ENCODE measurements at regions not wholly inside any gene's neighbourhood (a gene's known extent, or its start where the extent isn't known, plus 50 kb on each side); places are given as distances from the start of the nearest gene placed in this dataset.

DNA sequence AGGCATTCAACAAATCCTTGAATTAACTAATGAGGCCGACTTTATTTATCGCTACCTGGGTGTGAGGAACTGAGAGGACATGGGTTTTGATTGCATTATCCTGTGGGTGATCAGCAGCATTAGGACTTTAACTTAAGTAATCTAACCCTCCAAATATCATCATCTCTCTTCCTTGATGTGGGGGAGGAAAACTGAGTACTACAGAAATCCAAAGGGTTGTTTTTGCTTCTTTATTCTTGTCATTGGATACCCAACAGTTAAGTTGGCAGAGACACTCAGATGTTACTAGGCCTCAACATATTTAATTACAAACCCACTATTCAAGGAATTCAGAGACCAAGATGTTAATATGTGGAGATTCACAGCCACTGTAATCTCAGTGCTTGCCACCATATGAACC is 97.4 kb upstream of the ST6GALNAC5 start:
- H3K9me3 Mint-ChIP-seq (ENCODE audit: low read depth, unreplicated experiment), result peaks cover 2% of the 10 kb centered on the region
- no peaks in the 10 kb centered on the region for H3K36me3 Mint-ChIP-seq (ENCODE audit: insufficient read depth, unreplicated experiment)
- CTCF ChIA-PET, result no interaction called here
- H3K27ac Mint-ChIP-seq (ENCODE audit: unreplicated experiment), result no peak overlapping the region
- H3K27me3 Mint-ChIP-seq (ENCODE audit: unreplicated experiment), result peaks cover 57% of the 10 kb centered on the region
- DNase-seq, result no peak
- H3K4me1 Mint-ChIP-seq (ENCODE audit: low read depth, unreplicated experiment), result no peaks in the 10 kb centered on the region
- H3K4me3 Mint-ChIP-seq (ENCODE audit: low read depth, unreplicated experiment), result no peak overlapping the region
- intact Hi-C loops (cut with micrococcal nuclease; ENCODE audit: unreplicated experiment), result loop anchor here (10.0 kb wide), 1 partner anchor 615 kb away; no protein-coding TSS in a partner anchor
- TF ChIP-seq, protein P1, sequence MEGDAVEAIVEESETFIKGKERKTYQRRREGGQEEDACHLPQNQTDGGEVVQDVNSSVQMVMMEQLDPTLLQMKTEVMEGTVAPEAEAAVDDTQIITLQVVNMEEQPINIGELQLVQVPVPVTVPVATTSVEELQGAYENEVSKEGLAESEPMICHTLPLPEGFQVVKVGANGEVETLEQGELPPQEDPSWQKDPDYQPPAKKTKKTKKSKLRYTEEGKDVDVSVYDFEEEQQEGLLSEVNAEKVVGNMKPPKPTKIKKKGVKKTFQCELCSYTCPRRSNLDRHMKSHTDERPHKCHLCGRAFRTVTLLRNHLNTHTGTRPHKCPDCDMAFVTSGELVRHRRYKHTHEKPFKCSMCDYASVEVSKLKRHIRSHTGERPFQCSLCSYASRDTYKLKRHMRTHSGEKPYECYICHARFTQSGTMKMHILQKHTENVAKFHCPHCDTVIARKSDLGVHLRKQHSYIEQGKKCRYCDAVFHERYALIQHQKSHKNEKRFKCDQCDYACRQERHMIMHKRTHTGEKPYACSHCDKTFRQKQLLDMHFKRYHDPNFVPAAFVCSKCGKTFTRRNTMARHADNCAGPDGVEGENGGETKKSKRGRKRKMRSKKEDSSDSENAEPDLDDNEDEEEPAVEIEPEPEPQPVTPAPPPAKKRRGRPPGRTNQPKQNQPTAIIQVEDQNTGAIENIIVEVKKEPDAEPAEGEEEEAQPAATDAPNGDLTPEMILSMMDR (IDR thresholded peaks at IDR 0.05; ENCODE audit: unreplicated experiment), result no peak
- no TSS peak for BruUV-seq (replicated peaks)

DNA sequence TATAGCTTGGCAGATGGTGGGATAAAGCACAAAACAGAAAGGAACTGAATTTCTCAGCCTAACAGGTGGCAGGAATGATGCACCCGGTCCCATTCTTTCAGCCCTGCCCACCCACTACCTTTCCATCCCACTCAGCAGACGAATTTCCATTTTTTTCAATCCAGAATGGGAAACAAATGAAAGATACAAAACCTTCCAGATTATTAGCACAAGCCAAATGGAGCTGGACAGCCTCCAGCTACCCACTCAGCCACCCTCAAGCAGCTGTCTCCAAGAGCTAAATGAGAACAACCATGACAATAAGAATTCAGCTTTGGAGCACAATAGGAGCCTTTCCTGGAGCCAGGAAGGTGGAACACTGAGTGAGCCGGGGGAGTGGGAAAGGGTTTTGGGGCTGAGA is 96.3 kb upstream of the ST6GALNAC5 start:
- Mint-ChIP-seq H3K4me3 (ENCODE audit: low read depth, unreplicated experiment) (no peak overlapping the region), H3K9me3 (ENCODE audit: low read depth, unreplicated experiment) (peaks cover 2% of the 10 kb centered on the region), H3K4me1 (ENCODE audit: low read depth, unreplicated experiment) (no peaks in the 10 kb centered on the region), H3K27me3 (ENCODE audit: unreplicated experiment) (peaks cover 51% of the 10 kb centered on the region), H3K27ac (ENCODE audit: unreplicated experiment) (no peak overlapping the region), H3K36me3 (ENCODE audit: insufficient read depth, unreplicated experiment) (no peaks in the 10 kb centered on the region)
- DNase-seq, result no peak
- TF ChIP-seq, protein P1 (IDR thresholded peaks at IDR 0.05; ENCODE audit: unreplicated experiment), result no peak
- CTCF ChIA-PET, result no interaction called here
- intact Hi-C loops (cut with micrococcal nuclease; ENCODE audit: unreplicated experiment), result no loop called here
- no TSS peak for BruUV-seq (replicated peaks)

DNA sequence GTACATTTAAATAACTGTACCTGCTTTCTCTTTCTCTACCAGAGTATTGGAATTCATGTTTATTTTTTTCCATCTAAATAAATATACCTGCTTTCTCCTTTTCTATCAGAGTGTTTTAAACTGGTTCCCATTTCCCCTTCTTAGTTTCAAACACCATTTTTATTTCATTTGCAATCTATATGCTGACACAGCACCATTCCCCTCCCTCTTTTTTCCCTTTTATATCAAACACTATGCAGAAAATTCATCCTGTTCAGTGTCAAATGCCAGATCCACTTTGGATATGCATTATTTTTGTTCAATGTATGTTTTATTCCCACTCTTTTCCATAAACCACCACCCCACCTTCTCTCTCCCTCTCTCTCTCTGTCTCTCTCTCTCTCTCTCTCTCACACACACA is 85.8 kb upstream of the ST6GALNAC5 start:
- no TSS peak for BruUV-seq (replicated peaks)
- Mint-ChIP-seq H3K4me3 (ENCODE audit: low read depth, unreplicated experiment) (no peak overlapping the region), H3K27ac (ENCODE audit: unreplicated experiment) (no peak overlapping the region), H3K4me1 (ENCODE audit: low read depth, unreplicated experiment) (no peaks in the 10 kb centered on the region), H3K27me3 (ENCODE audit: unreplicated experiment) (no peaks in the 10 kb centered on the region), H3K9me3 (ENCODE audit: low read depth, unreplicated experiment) (peaks cover 3% of the 10 kb centered on the region), H3K36me3 (ENCODE audit: insufficient read depth, unreplicated experiment) (no peaks in the 10 kb centered on the region)
- DNase-seq, result no peak
- intact Hi-C loops (cut with micrococcal nuclease; ENCODE audit: unreplicated experiment), result no loop called here
- TF ChIP-seq, protein P1 (IDR thresholded peaks at IDR 0.05; ENCODE audit: unreplicated experiment), result no peak
- CTCF ChIA-PET, result no interaction called here

DNA sequence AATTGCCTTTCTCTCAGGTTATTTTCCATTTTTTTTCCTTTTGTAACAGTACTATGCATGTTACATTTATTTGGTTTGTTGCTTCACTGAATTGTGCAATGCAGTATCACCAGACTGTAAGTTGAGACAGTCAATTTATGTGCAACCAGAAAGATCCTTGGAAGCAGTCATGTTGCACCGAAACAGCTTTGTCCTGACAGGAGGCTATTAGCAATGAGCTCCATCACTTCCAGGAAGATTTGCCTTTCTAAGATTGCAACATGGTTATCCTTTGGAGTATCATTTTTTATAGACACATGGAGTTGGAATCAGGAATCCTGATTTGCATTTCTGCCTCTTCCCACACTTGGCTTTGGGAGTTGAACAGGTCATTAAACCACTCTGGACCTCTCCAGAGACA is 84.5 kb upstream of the ST6GALNAC5 start:
- H3K27me3 Mint-ChIP-seq (ENCODE audit: unreplicated experiment), result no peaks in the 10 kb centered on the region
- TF ChIP-seq, protein P1 (IDR thresholded peaks at IDR 0.05; ENCODE audit: unreplicated experiment), result no peak
- no peaks in the 10 kb centered on the region for H3K4me1 Mint-ChIP-seq (ENCODE audit: low read depth, unreplicated experiment)
- no peaks in the 10 kb centered on the region for H3K36me3 Mint-ChIP-seq (ENCODE audit: insufficient read depth, unreplicated experiment)
- CTCF ChIA-PET, result no interaction called here
- no peak overlapping the region for H3K4me3 Mint-ChIP-seq (ENCODE audit: low read depth, unreplicated experiment)
- intact Hi-C loops (cut with micrococcal nuclease; ENCODE audit: unreplicated experiment), result no loop called here
- BruUV-seq (replicated peaks), result no TSS peak
- H3K9me3 Mint-ChIP-seq (ENCODE audit: low read depth, unreplicated experiment), result peaks cover 3% of the 10 kb centered on the region
- no peak overlapping the region for H3K27ac Mint-ChIP-seq (ENCODE audit: unreplicated experiment)
- DNase-seq, result no peak

DNA sequence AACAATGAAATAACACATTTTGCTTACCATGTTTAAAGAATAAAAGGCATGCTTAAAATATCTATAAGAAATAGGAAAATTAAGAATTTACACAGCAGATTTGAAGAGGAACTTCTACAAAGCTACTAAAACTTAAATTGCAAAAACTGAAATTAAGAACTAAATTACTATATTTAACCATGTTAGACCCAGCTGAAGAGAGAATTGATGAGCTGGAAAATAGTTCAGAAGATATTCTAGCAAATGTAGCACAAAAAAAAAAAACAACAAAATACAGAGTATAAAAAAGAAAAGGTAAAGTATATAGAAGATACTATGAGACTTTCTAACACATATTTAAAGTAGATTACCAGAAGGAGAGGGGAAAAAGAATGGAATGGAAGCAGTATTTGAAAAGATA is 82.8 kb upstream of the ST6GALNAC5 start:
- H3K36me3 Mint-ChIP-seq (ENCODE audit: insufficient read depth, unreplicated experiment), result no peaks in the 10 kb centered on the region
- BruUV-seq (replicated peaks), result no TSS peak
- intact Hi-C loops (cut with micrococcal nuclease; ENCODE audit: unreplicated experiment), result no loop called here
- H3K4me1 Mint-ChIP-seq (ENCODE audit: low read depth, unreplicated experiment), result no peaks in the 10 kb centered on the region
- TF ChIP-seq, protein P1 (IDR thresholded peaks at IDR 0.05; ENCODE audit: unreplicated experiment), result no peak
- no peak for DNase-seq
- no peak overlapping the region for H3K27ac Mint-ChIP-seq (ENCODE audit: unreplicated experiment)
- CTCF ChIA-PET, result no interaction called here
- H3K27me3 Mint-ChIP-seq (ENCODE audit: unreplicated experiment), result no peaks in the 10 kb centered on the region
- H3K4me3 Mint-ChIP-seq (ENCODE audit: low read depth, unreplicated experiment), result no peak overlapping the region
- peaks cover 3% of the 10 kb centered on the region for H3K9me3 Mint-ChIP-seq (ENCODE audit: low read depth, unreplicated experiment)

Data from Calu3 (cell line).